Activated gamma-delta T cell (primary cell): ENCODE measurements at regions not wholly inside any gene's neighbourhood (a gene's known extent, or its start where the extent isn't known, plus 50 kb on each side); places are given as distances from the start of the nearest gene placed in this dataset.
"Not testable (repeated sequence)": the region's sequence is repeated elsewhere in the genome, so short reads cannot be mapped to it uniquely, and the experiment has no call there.

Source experiments
- DNase-seq: peaks from one replicate; lab custom pipeline; 2025; lab: John Stamatoyannopoulos, UW

GRCh38 chr4:81723019-81723884, 251.5 kb upstream of the RASGEF1B start:
- DNase-seq: no peak

DNA sequence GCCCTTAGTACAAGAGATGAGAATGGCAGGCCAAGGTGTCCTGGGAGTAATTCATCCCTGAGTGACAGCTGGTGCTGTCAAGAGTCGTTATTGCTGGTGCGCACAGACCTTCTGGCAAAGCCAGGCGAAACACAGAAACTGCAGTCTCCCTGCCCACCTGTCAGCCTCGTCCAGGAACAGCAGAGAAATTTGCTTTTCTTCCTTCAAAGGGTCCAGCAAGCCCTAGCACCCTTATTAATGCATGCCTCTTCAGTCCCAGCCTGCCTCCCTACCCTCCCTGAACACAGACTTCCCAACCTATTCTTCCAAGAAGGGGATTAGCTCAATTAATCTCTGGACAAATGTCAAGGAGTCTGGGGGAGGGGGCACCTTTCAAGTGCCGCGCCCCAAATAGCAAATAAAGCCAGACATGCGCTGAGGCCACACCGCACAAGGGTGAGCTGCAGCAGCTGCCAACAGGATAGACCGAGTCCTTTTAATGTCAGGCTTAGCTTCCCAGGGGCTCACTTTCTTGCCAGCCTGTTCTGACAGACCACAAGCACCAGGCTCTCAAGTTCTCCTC, 250.7 kb upstream of the RASGEF1B start:
- DNase-seq: no peak

- no peak for DNase-seq
Observed at GRCh38 chr4:81715757-81716156, 244.1 kb upstream of the RASGEF1B start.

DNA sequence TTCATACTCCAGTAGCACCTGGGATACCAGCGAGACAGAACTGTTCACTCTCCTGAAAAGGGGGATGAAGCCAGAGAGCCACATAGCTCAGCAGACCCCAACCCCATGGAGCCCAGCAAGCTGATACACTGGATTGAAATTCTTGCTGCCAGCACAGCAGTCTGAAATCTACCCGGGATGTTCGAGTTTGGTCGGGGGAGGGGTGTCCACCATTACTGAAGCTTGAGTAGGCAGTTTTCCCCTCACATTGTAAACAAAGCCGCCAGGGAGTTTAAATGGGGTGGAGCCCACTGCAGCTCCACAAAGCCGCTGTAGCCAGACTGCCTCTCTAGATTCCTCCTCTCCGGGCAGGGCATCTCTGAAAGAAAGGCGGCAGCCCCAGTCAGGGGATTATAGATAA, 243.7 kb upstream of the RASGEF1B start:
- not testable (repeated sequence) for DNase-seq

DNA sequence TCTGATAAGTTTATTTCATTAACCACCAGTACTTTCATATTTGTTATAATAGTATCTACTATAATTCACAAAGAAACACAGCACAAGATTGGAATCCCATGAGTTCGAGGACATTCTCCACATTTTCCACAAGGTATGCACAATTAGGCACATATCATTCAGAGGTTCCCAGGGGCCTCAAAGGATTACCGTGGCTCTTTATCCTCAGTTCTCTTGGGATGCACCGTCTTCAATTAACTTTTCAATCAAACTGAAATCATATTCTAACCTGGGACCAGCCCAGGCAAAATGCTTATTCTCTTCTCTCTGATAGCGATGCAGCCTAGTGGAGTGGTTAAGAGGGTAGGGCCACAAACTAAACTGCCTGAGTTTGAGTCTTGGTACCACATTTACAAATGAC, 242.6 kb upstream of the RASGEF1B start:
- DNase-seq: no peak

- no peak for DNase-seq
Observed at GRCh38 chr4:81712714-81713113, 241.0 kb upstream of the RASGEF1B start.

GRCh38 chr4:81704461-81704860, 232.8 kb upstream of the RASGEF1B start:
- no peak for DNase-seq

DNA sequence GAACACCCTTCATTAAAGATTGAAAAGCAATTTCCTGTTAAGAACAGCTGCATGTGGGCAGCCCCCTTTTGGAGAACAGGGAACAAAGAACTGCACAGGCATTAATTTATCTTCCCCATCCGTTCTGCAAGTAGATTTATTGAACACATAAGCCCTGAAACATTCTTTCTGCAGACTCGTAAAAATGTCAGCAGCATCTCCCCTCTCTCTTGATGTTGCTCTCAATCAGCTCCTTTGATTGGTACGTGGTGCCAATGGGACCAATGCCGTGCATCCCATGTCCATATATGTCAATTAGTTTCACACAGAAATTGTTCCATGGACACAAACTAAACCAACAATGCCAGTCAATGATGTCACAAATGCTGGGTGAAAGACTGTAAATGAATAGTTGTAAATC, 228.5 kb upstream of the RASGEF1B start:
- no peak for DNase-seq

- no peak for DNase-seq
Observed at GRCh38 chr4:81698538-81699296, 227.0 kb upstream of the RASGEF1B start.

- no peak for DNase-seq
Observed at GRCh38 chr4:81694176-81694913, 222.6 kb upstream of the RASGEF1B start.

- peak; percentile 1 for DNase-seq
Observed at GRCh38 chr4:81690871-81691270, 219.2 kb upstream of the RASGEF1B start.

DNA sequence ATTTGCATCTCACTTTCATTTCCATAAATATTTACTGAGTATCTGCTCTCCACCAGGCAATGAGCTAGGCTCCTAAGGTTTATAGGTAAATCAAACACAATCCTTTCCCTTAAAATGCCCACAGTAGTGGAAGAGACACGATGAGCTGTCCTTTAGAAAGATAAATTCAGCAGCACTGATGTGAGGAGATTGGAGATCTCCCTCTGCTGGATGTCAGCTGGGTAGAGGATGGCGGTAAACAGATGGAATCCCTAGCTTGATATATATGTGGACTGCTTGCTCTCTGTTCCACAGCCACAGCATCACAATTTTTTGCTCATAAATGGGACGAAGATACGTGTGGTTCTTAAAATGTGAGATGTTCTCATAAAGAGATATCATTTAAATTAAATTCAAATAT, 216.4 kb upstream of the RASGEF1B start:
- no peak for DNase-seq

DNA sequence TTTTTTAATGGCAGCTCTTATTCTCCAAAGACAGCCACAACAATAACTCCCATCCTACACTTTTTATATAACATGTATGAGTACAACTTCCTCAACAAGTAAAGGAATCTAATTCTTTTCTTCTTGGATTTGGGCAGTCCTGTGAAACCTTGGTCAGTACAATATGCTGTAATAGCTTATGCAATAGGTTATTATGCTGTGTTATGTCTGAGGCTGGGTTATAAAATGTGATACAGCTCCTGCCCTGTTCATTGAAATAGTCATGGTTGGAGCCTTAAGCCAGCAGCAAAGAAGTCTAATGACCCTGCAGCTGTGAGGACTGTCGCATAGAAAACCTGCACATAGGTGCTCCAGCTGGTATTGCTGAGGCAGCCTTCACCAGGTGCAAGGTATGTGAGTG, 215.8 kb upstream of the RASGEF1B start:
- no peak for DNase-seq

DNA sequence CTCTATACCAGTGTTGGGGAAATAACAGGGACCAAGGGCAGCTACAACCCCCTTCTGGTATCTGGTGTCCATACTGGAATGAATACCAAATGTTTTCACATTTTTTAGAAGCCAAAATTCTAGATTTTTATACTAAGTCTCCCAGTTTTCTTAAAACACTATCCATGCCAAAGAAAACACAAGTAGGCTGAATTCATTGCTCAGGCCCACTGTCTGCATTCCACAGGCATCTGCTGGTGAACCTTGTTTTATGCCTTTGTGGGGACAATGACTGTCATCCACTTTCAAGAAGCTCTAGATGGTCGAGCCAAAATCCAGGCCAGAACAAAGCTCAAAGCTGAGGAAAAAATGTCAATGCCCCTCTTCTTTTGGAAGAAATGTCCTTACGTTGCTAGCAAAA, 213.4 kb upstream of the RASGEF1B start:
- DNase-seq: no peak

DNA sequence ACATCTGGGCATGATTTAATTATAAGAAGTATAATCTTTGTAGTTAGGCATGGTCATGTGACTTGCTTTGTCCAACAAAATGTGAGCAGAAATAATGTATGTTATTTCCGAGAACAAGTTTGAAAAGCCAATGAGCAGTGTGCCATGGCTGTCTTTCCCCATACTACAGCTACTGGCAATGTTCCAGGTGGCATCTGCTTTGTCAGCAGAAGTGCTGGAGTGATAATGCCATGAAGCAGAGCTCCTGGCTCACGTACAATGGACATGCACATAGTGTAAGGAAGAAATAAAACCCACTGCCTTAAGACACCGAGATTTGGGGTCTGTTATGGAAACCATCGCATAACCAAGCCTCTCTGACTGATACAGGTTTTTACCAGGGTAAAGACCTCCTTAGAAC, 212.6 kb upstream of the RASGEF1B start:
- no peak for DNase-seq

DNA sequence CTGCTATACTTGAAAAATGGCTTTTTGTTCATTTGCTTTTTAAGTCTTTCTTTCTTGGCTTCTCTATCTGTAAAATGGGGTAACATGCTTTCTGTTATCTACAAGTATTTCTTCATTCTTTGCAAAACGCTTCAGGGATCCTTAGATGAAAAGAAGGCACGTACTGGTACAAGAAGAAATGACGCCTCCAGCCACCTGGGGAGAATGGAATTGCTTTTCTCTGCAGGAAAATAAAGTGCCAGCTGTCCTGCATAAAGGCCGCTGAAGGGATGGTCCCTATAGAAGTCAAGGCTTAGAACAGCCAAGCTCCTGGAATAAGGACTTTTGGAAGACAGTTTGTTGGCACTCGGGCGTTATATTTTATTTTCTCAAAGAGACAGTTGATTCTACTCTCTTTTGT, 210.8 kb upstream of the RASGEF1B start:
- DNase-seq: no peak

- no peak for DNase-seq
Observed at GRCh38 chr4:81679315-81679714, 207.6 kb upstream of the RASGEF1B start.

DNA sequence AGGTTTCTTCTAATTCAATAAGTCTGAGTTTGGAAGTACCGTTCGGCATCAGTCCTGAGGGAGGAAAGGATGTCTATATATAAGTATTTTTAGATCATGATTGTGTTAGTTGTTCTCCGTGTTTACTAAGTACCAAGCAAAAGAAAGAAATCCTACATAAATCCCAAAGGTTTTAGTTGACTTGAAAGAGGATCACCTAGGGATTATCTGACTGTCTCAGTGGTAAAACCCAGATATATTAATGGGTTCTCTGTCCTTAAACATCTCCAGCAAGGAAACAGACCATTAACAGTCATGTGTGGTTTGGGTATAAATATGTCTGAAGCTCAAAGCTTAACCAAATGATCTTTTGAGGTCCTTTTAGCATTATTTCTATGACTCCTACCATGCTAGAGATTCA, 207.1 kb upstream of the RASGEF1B start:
- no peak for DNase-seq

- DNase-seq: no peak
Observed at GRCh38 chr4:81676537-81676936, 204.8 kb upstream of the RASGEF1B start.

DNA sequence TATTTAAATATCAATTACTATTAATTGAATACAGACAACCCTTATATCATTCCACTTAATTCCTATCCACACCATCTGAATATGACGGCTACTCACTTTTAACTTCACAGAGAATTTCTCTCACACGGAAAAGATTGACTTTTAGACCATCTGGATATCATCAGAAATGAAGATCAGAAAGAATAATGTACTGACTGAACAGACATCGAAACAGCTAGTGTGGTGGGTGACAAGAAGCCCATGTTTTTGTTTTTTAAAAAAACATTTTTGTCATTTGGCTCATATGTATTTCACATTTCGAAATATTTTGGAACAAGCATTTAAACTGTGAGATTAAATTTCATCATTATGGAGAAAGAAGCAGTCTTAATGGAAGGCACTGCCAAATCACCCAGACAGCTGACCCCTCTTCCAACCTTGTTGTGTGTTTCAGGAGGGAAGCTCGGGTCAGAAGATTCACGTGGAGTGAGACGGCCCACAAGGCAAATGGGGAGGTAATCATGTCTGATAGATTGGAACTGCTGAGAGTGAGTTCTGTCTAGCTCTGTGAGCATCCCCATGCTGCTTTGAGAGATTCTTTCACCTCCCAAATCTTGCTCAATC, 204.2 kb upstream of the RASGEF1B start:
- DNase-seq: no peak

DNA sequence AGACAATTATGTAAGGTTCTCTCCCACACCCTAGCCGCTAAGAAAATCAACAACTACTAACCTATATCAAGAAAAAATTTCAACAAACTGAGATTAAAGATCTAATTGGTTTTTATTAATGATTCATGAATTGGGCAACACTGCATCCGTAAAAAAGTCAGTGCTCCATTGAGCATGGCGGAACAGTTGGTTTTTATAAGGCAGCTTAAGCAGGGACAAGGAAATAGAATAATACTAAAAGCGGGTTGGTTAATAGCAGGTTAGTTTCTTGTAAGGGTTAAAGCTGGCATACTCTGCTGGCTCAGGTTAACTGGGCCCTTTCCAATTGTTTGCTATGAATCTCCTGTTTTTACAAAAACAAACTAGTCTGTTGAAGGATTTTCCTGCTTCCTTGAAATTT, 202.3 kb upstream of the RASGEF1B start:
- DNase-seq: no peak

DNA sequence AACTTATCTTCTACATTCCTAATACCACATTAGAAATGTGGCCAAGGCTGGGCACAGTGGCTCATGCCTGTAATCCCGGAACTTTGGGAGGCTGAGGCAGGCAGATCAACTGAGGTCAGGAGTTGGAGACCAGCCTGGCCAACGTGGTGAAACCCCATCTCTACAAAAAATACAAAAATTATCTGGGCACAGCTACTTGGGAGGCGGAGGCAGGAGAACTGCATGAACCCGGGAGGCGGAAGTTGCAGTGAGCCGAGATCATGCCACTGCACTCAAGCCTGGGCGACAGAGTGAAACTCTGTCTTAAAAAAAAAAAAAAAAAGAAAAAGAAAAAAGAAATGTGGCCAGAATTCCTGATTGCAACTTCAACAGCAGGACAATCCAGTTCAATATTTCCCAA, 196.6 kb upstream of the RASGEF1B start:
- DNase-seq: not testable (repeated sequence)
